ENCODE measurements at regions not wholly inside any gene's neighbourhood (a gene's known extent, or its start where the extent isn't known, plus 50 kb on each side); places are given as distances from the start of the nearest gene placed in this dataset.

DNA sequence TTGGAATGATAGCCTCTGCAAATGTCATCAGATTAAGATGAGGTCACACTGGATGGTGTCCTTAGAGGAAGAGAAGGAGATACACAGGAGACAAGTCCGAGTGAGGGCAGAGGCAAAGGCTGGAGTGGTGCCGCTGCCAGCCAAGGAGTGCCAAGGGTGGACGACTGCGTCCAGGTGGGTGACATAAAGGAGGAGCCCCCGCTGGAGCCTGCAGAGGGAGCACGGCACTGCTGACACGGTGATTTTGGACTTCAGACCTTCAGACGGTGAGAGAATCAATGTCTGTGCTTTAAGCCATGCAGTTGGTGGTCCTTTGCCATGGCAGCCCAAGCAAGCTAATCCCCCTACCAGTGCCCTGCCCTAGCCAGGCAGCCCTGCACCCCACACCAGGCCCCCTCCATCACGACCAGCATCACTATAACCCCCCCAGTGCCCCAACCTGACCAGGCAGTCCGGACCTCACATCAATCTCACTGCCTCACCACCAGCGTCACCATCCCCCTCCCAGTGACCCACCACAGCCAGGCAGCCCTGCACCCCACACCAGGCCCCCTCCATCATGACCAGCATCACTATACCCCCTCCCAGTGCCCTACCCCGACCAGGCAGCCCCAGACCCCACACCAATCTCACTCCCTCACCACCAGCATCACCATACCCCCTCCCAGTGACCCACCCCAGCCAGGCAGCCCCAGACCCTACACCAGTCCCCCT is 130.0 kb downstream of the HMX1 start:
- TF ChIP-seq, protein P1, sequence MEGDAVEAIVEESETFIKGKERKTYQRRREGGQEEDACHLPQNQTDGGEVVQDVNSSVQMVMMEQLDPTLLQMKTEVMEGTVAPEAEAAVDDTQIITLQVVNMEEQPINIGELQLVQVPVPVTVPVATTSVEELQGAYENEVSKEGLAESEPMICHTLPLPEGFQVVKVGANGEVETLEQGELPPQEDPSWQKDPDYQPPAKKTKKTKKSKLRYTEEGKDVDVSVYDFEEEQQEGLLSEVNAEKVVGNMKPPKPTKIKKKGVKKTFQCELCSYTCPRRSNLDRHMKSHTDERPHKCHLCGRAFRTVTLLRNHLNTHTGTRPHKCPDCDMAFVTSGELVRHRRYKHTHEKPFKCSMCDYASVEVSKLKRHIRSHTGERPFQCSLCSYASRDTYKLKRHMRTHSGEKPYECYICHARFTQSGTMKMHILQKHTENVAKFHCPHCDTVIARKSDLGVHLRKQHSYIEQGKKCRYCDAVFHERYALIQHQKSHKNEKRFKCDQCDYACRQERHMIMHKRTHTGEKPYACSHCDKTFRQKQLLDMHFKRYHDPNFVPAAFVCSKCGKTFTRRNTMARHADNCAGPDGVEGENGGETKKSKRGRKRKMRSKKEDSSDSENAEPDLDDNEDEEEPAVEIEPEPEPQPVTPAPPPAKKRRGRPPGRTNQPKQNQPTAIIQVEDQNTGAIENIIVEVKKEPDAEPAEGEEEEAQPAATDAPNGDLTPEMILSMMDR (IDR thresholded peaks at IDR 0.05): no peak
- TF ChIP-seq ZFX (IDR thresholded peaks at IDR 0.05; ENCODE audit: borderline replicate concordance): no peak
